RWPE2 (cell line): ENCODE measurements at regions not wholly inside any gene's neighbourhood (a gene's known extent, or its start where the extent isn't known, plus 50 kb on each side); places are given as distances from the start of the nearest gene placed in this dataset.

Experiments
- ATAC-seq: fragments of 200-7000 bp; cut with Tn5 transposase; 3 replicates; pipeline ENCODE4 v1.9.1; 2021; ENCODE audit warnings: low read depth
- DNase-seq: peaks from one replicate; pipeline ENCODE4 v3.0.0-alpha.2; 2020; ENCODE audit warnings: low spot score
- H3K27ac ChIP-seq: fragments of 450-650 bp; 2 replicates; pipeline ENCODE4 v1.5.1; 2017; ENCODE audit warnings: mild to moderate bottlenecking; ENCODE audit not compliant: poor library complexity, severe bottlenecking
- H3K27me3 ChIP-seq: fragments of 250-450 bp; sonication (Bioruptor Pico); 2 replicates; pipeline ENCODE4 v1.5.1; 2021; ENCODE audit warnings: mild to moderate bottlenecking, moderate library complexity; ENCODE audit not compliant: insufficient read depth, poor library complexity, severe bottlenecking
- H3K36me3 ChIP-seq: fragments of 250-450 bp; sonication (Bioruptor Pico); 2 replicates; pipeline ENCODE4 v1.5.1; 2020; ENCODE audit warnings: low read depth, mild to moderate bottlenecking, moderate library complexity
- H3K4me1 ChIP-seq: fragments of 250-450 bp; sonication (Bioruptor Pico); 2 replicates; pipeline ENCODE4 v1.5.1; 2021; ENCODE audit warnings: mild to moderate bottlenecking, moderate library complexity; ENCODE audit not compliant: insufficient read depth, poor library complexity, severe bottlenecking
- H3K4me3 ChIP-seq: fragments of 250-450 bp; sonication (Bioruptor Pico); 2 replicates; pipeline ENCODE4 v1.5.1; 2021; ENCODE audit warnings: mild to moderate bottlenecking, moderate library complexity; ENCODE audit not compliant: severe bottlenecking
- H3K9me3 ChIP-seq: fragments of 250-450 bp; sonication (Bioruptor Pico); 2 replicates; pipeline ENCODE4 v1.5.1; 2021; ENCODE audit warnings: mild to moderate bottlenecking, moderate library complexity; ENCODE audit not compliant: severe bottlenecking
- CTCF ChIP-seq: fragments of 450-650 bp; IDR thresholded peaks from one replicate; pipeline ENCODE4 v1.5.1; 2017; ENCODE audit warnings: mild to moderate bottlenecking, moderate library complexity; ENCODE audit not compliant: poor library complexity, severe bottlenecking

- Histone ChIP-seq H3K27ac (no peak overlapping the region), H3K4me1 (no peaks in the 10 kb centered on the region), H3K9me3 (no peaks in the 10 kb centered on the region), H3K36me3 (no peaks in the 10 kb centered on the region), H3K27me3 (no peaks in the 10 kb centered on the region), H3K4me3 (no peak overlapping the region)
- DNase-seq = no peak
- TF ChIP-seq CTCF = no peak
- no peak for ATAC-seq
Observed at GRCh38 chr1:219347376-219347775, 173.7 kb downstream of the LYPLAL1 start.

- ATAC-seq (no peak), DNase-seq (no peak)
- Histone ChIP-seq H3K4me3 (no peak overlapping the region), H3K4me1 (no peaks in the 10 kb centered on the region), H3K36me3 (no peaks in the 10 kb centered on the region), H3K27ac (no peak overlapping the region), H3K27me3 (no peaks in the 10 kb centered on the region), H3K9me3 (no peaks in the 10 kb centered on the region)
- TF ChIP-seq CTCF = no peak
Observed at GRCh38 chr1:219345953-219346352, 172.3 kb downstream of the LYPLAL1 start.

- DNase-seq (no peak), ATAC-seq (no peak)
- no peak overlapping the region for H3K27ac ChIP-seq
- no peaks in the 10 kb centered on the region for H3K4me1 ChIP-seq
- no peaks in the 10 kb centered on the region for H3K27me3 ChIP-seq
- no peaks in the 10 kb centered on the region for H3K36me3 ChIP-seq
- no peaks in the 10 kb centered on the region for H3K9me3 ChIP-seq
- no peak for TF ChIP-seq CTCF
- no peak overlapping the region for H3K4me3 ChIP-seq
Observed at GRCh38 chr1:219342836-219343235, 169.2 kb downstream of the LYPLAL1 start.

- ATAC-seq (peak; percentile 74), DNase-seq (no peak)
- Histone ChIP-seq H3K27me3 (no peaks in the 10 kb centered on the region), H3K4me3 (no peak overlapping the region), H3K27ac (no peak overlapping the region), H3K9me3 (no peaks in the 10 kb centered on the region), H3K4me1 (no peaks in the 10 kb centered on the region), H3K36me3 (no peaks in the 10 kb centered on the region)
- TF ChIP-seq CTCF = no peak
Observed at GRCh38 chr1:219340796-219341195, 167.1 kb downstream of the LYPLAL1 start.

- Histone ChIP-seq H3K27ac (no peak overlapping the region), H3K36me3 (no peaks in the 10 kb centered on the region), H3K9me3 (no peaks in the 10 kb centered on the region), H3K27me3 (no peaks in the 10 kb centered on the region), H3K4me3 (no peak overlapping the region), H3K4me1 (no peaks in the 10 kb centered on the region)
- no peak for ATAC-seq
- no peak for TF ChIP-seq CTCF
- no peak for DNase-seq
Observed at GRCh38 chr1:219339466-219339865, 165.8 kb downstream of the LYPLAL1 start.
